ENCODE measurements at regions not wholly inside any gene's neighbourhood (a gene's known extent, or its start where the extent isn't known, plus 50 kb on each side); places are given as distances from the start of the nearest gene placed in this dataset.

GRCh38 chr20:3354247-3354646 lies 53.2 kb downstream of the DNAAF9 start:
- DNase-seq, result no peak

GRCh38 chr20:3353646-3354045 lies 53.8 kb downstream of the DNAAF9 start:
- no peak for DNase-seq

GRCh38 chr20:3352202-3352601 lies 55.3 kb downstream of the DNAAF9 start:
- no peak for DNase-seq

GRCh38 chr20:3350422-3350821 lies 57.0 kb downstream of the DNAAF9 start:
- no peak for DNase-seq

GRCh38 chr20:3349786-3350185 lies 57.7 kb downstream of the DNAAF9 start:
- DNase-seq, result no peak

GRCh38 chr20:3342766-3343165 lies 64.7 kb downstream of the DNAAF9 start:
- no peak for DNase-seq

- no peak for DNase-seq
Measured at GRCh38 chr20:3340443-3340842, 67.0 kb downstream of the DNAAF9 start.

GRCh38 chr20:3339571-3339970 lies 67.9 kb downstream of the DNAAF9 start:
- DNase-seq, result no peak

- no peak for DNase-seq
Measured at GRCh38 chr20:3339076-3339475, 68.4 kb downstream of the DNAAF9 start.

- DNase-seq, result no peak
Measured at GRCh38 chr20:3334156-3334943, 73.1 kb downstream of the DNAAF9 start.

- no peak for DNase-seq
Measured at GRCh38 chr20:3330046-3330741, 77.3 kb downstream of the DNAAF9 start.

- DNase-seq, result no peak
Measured at GRCh38 chr20:3328501-3328900, 79.0 kb downstream of the DNAAF9 start.

- no peak for DNase-seq
Measured at GRCh38 chr20:3326779-3327521, 80.5 kb downstream of the DNAAF9 start.

GRCh38 chr20:3325864-3326263 lies 81.6 kb downstream of the DNAAF9 start:
- DNase-seq, result no peak

GRCh38 chr20:3323398-3323797 lies 84.1 kb downstream of the DNAAF9 start:
- DNase-seq, result no peak

- no peak for DNase-seq
Measured at GRCh38 chr20:3318226-3318884, 79.4 kb upstream of the SLC4A11 start.

GRCh38 chr20:3316136-3316535 lies 77.1 kb upstream of the SLC4A11 start:
- DNase-seq, result peak; percentile 27

GRCh38 chr20:3315136-3315535 lies 76.1 kb upstream of the SLC4A11 start:
- no peak for DNase-seq

- no peak for DNase-seq
Measured at GRCh38 chr20:3314391-3314790, 75.4 kb upstream of the SLC4A11 start.

- peak; percentile 41 for DNase-seq
Measured at GRCh38 chr20:3313683-3314065, 74.7 kb upstream of the SLC4A11 start.

GRCh38 chr20:3312940-3313682 lies 74.1 kb upstream of the SLC4A11 start:
- peak; percentile 96 for DNase-seq

- no peak for DNase-seq
Measured at GRCh38 chr20:3311623-3312022, 72.6 kb upstream of the SLC4A11 start.

GRCh38 chr20:3309226-3309625 lies 70.2 kb upstream of the SLC4A11 start:
- DNase-seq, result no peak
